ENCODE measurements at regions not wholly inside any gene's neighbourhood (a gene's known extent, or its start where the extent isn't known, plus 50 kb on each side); places are given as distances from the start of the nearest gene placed in this dataset.

DNA sequence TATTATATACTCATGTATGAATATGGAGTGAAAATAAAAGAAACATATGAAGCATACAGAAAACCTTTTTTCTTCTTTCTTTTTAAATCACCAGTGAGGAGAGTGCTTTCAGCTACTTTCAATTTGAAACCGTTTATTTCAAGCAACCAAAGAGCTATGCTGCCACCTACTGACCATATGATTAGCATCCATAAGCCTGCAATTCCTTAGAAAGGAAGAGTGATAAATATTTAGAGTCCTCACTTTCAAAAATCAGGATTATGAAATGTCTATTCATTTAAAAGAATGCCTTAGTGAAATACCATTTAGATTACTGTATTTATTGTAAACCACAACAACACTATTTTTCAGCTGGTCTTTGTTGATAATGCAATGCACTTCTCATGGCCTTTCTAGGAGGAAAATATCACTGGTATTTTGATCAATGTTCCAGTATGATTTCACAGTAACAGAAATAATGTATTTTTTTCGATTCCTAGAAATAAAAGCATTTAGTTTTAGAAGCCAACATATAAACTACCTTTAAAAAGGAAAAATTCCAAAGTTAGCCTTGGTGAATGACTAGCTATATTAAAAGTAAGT lies 667.6 kb downstream of the PCDH18 start:
- no peak for TF ChIP-seq POLR2A (IDR thresholded peaks at IDR 0.05; ENCODE audit: low read depth, low read length)
- no peak for TF ChIP-seq POLR2AphosphoS5 (IDR thresholded peaks at IDR 0.05; ENCODE audit: low read depth, low read length)
